Fibroblast of the aortic adventitia (primary cell): ENCODE measurements at regions not wholly inside any gene's neighbourhood (a gene's known extent, or its start where the extent isn't known, plus 50 kb on each side); places are given as distances from the start of the nearest gene placed in this dataset.

Experiments used
- DNase-seq: peaks from one replicate; pipeline ENCODE4 v3.0.0-alpha.2; 2010; ENCODE audit warnings: low read depth
- H3K4me3 ChIP-seq: 2 replicates; pipeline ENCODE4 v1.5.1; 2011; ENCODE audit warnings: low read depth, mild to moderate bottlenecking, control low read depth, low read length, moderate library complexity
- TF ChIP-seq, protein P1 (sequence below): IDR thresholded peaks from 2 replicates; pipeline ENCODE4 v1.5.1; 2011; ENCODE audit warnings: mild to moderate bottlenecking, low read length, control low read depth, inconsistent platforms; ENCODE audit not compliant: insufficient read depth

- DNase-seq: no peak
- no peak overlapping the region for H3K4me3 ChIP-seq
- TF ChIP-seq, protein P1, sequence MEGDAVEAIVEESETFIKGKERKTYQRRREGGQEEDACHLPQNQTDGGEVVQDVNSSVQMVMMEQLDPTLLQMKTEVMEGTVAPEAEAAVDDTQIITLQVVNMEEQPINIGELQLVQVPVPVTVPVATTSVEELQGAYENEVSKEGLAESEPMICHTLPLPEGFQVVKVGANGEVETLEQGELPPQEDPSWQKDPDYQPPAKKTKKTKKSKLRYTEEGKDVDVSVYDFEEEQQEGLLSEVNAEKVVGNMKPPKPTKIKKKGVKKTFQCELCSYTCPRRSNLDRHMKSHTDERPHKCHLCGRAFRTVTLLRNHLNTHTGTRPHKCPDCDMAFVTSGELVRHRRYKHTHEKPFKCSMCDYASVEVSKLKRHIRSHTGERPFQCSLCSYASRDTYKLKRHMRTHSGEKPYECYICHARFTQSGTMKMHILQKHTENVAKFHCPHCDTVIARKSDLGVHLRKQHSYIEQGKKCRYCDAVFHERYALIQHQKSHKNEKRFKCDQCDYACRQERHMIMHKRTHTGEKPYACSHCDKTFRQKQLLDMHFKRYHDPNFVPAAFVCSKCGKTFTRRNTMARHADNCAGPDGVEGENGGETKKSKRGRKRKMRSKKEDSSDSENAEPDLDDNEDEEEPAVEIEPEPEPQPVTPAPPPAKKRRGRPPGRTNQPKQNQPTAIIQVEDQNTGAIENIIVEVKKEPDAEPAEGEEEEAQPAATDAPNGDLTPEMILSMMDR: no peak
Measured at GRCh38 chr9:91137391-91137790, 224.3 kb downstream of the AUH start.

DNA sequence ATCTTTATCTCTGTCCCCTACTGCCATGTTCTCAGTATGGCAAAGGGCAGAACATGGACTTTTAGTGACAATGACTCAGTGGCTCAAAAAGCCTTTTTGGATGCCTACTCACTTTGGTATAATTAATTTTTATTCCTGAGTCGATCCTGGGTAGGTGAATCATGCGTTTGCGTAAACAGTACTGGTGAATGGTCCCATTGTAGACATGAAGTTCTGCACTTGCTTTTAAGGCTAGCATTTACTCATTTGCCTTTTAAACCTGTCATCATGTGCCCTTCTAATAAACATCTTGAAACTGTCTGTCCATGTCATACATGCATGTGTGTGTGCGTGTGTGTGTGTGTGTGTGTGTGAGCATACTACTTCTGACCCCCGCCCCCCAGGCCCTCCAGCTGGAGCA is 223.0 kb downstream of the AUH start:
- no peak for DNase-seq
- H3K4me3 ChIP-seq: no peak overlapping the region
- TF ChIP-seq, protein P1: no peak

DNA sequence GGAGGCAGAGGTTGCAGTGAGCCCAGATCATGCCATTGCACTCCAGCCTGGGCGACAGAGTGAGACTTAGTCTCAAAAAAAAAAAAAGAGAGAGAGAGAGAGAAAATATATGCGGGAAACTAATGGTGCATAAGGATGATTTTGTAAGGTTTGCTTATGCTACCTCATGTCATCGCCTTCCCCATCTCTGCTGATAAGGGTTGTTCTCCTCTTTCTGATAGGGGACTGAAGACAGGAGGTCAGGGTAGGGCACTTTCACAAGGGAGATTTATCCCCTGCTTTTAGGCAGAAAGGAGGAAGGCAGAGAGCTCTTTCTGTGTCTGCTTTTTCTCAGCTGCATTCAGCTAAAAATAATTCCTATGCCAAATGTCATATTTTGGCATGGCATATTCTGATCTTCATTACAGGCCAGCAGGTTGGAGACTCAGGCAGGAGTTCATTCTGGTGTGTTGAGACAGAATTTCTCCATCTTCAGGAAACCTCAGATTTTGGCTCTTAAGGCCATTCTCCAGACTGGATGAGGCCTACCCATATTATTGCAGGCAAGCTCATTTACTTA is 220.2 kb downstream of the AUH start:
- DNase-seq: no peak
- no peak overlapping the region for H3K4me3 ChIP-seq
- TF ChIP-seq, protein P1: no peak

DNA sequence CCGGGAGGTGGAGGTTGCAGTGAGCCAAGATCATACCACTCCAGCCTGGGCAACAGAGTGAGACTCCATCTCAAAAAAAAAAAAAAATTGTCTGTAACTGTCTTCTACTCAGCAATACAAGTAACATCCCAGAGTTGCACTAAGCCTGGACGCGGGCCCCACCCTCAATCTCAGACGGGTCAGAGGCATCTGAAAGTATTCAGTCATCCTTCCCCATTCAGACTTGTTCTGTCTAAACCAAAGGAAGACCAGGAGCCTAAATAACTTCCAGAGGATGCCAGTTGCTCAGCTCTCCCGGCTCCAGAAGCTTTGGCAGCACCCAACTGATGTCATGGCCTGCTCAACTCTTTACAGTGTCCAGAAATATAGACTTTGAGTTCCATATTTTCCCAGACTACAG is 218.6 kb downstream of the AUH start:
- TF ChIP-seq, protein P1: no peak
- no peak overlapping the region for H3K4me3 ChIP-seq
- no peak for DNase-seq

- TF ChIP-seq, protein P1: no peak
- no peak for DNase-seq
- H3K4me3 ChIP-seq: no peak overlapping the region
Measured at GRCh38 chr9:91143642-91144041, 218.1 kb downstream of the AUH start.

GRCh38 chr9:91144769-91145168 is 216.9 kb downstream of the AUH start:
- H3K4me3 ChIP-seq: no peak overlapping the region
- TF ChIP-seq, protein P1: no peak
- DNase-seq: peak; percentile 69

DNA sequence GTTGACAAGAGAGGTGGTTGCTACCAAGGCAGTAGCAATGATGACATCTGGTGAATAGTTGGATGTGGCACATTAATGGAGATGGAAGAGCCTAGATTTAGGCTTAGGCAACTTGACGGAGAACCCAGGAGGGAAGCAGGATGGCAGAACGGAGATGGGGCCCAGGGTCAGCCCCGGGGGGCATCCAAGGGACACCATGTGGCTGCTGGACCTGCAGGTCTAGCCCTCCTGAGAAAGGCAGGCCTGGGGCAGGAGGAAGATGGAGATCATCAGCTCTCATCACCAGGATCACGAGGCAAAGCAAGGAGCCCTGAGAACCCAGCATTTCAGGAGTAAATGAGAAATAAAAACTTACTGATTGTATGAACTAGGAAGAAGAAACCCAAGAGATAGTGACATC is 216.2 kb downstream of the AUH start:
- H3K4me3 ChIP-seq: no peak overlapping the region
- TF ChIP-seq, protein P1: no peak
- no peak for DNase-seq
